GM21367 (cell line): ENCODE measurements at regions not wholly inside any gene's neighbourhood (a gene's known extent, or its start where the extent isn't known, plus 50 kb on each side); places are given as distances from the start of the nearest gene placed in this dataset.

ENCODE experiments used
- ATAC-seq: cut with Tn5 transposase; IDR thresholded peaks from one replicate; pipeline ENCODE4 v1.9.1; 2021; ENCODE audit not compliant: unreplicated experiment

GRCh38 chr21:20302084-20302483, 696.1 kb upstream of the NCAM2 start:
- no peak for ATAC-seq

- ATAC-seq, result no peak
These were observed 691.4 kb upstream of the NCAM2 start for GRCh38 chr21:20306836-20307235.

GRCh38 chr21:20308586-20309315, 689.5 kb upstream of the NCAM2 start:
- ATAC-seq, result no peak

- ATAC-seq, result no peak
These were observed 686.9 kb upstream of the NCAM2 start for GRCh38 chr21:20311234-20311787.

GRCh38 chr21:20313013-20313412, 685.2 kb upstream of the NCAM2 start:
- no peak for ATAC-seq

GRCh38 chr21:20315042-20315441, 683.2 kb upstream of the NCAM2 start:
- no peak for ATAC-seq

- no peak for ATAC-seq
These were observed 668.6 kb upstream of the NCAM2 start for GRCh38 chr21:20329636-20330035.

- no peak for ATAC-seq
These were observed 667.6 kb upstream of the NCAM2 start for GRCh38 chr21:20330652-20331051.

GRCh38 chr21:20334585-20334984, 663.6 kb upstream of the NCAM2 start:
- no peak for ATAC-seq

- no peak for ATAC-seq
These were observed 656.8 kb upstream of the NCAM2 start for GRCh38 chr21:20341431-20341830.

- no peak for ATAC-seq
These were observed 655.0 kb upstream of the NCAM2 start for GRCh38 chr21:20343186-20343585.

GRCh38 chr21:20351138-20351537, 647.1 kb upstream of the NCAM2 start:
- no peak for ATAC-seq

- ATAC-seq, result no peak
These were observed 644.9 kb upstream of the NCAM2 start for GRCh38 chr21:20353351-20353750.

GRCh38 chr21:20373031-20373430, 625.2 kb upstream of the NCAM2 start:
- ATAC-seq, result no peak

GRCh38 chr21:20377250-20377649, 621.0 kb upstream of the NCAM2 start:
- ATAC-seq, result no peak

- ATAC-seq, result no peak
These were observed 609.8 kb upstream of the NCAM2 start for GRCh38 chr21:20388400-20388799.

- no peak for ATAC-seq
These were observed 601.4 kb upstream of the NCAM2 start for GRCh38 chr21:20396798-20397197.

- no peak for ATAC-seq
These were observed 593.3 kb upstream of the NCAM2 start for GRCh38 chr21:20404915-20405314.

- ATAC-seq, result no peak
These were observed 579.9 kb upstream of the NCAM2 start for GRCh38 chr21:20418353-20418752.

- no peak for ATAC-seq
These were observed 578.4 kb upstream of the NCAM2 start for GRCh38 chr21:20419772-20420171.

- no peak for ATAC-seq
These were observed 573.3 kb upstream of the NCAM2 start for GRCh38 chr21:20424943-20425342.

GRCh38 chr21:20425856-20426255, 572.4 kb upstream of the NCAM2 start:
- no peak for ATAC-seq

- ATAC-seq, result no peak
These were observed 557.9 kb upstream of the NCAM2 start for GRCh38 chr21:20440338-20440737.
